Astrocyte (in vitro differentiated cells and primary cell): ENCODE measurements at regions not wholly inside any gene's neighbourhood (a gene's known extent, or its start where the extent isn't known, plus 50 kb on each side); places are given as distances from the start of the nearest gene placed in this dataset.
A peak's percentile ranks its signal among the peaks of the same experiment; 100 is the strongest.

ENCODE experiments used
- DNase-seq: peaks from one replicate; pipeline ENCODE4 v3.0.0-alpha.2; 2010; ENCODE audit warnings: low read depth
- FAIRE-seq: peaks from 2 replicates; lab custom pipeline; 2011; peaks lifted over from hg19 to GRCh38; lab: Jason Lieb, UNC
- H2AFZ ChIP-seq: 2 replicates; pipeline ENCODE4 v1.6.0; 2012; ENCODE audit warnings: low read depth, low read length, inconsistent platforms
- H3K27ac ChIP-seq: 2 replicates; pipeline ENCODE4 v1.5.1; 2011; ENCODE audit warnings: low read depth, low read length, inconsistent platforms
- H3K27me3 ChIP-seq: 2 replicates; pipeline ENCODE4 v1.6.0; 2011; ENCODE audit warnings: low read length, inconsistent platforms; ENCODE audit not compliant: insufficient read depth
- H3K36me3 ChIP-seq: 2 replicates; pipeline ENCODE4 v1.5.1; 2011; ENCODE audit warnings: low read length, inconsistent platforms; ENCODE audit not compliant: insufficient read depth
- H3K4me1 ChIP-seq: 2 replicates; pipeline ENCODE4 v1.5.1; 2011; ENCODE audit warnings: low read length, inconsistent platforms; ENCODE audit not compliant: insufficient read depth
- H3K4me2 ChIP-seq: 2 replicates; pipeline ENCODE4 v1.6.0; 2012; ENCODE audit warnings: low read length, inconsistent platforms
- H3K4me3 ChIP-seq: 2 replicates; pipeline ENCODE4 v1.5.1; 2011; ENCODE audit warnings: low read depth, mild to moderate bottlenecking, low read length, inconsistent platforms; ENCODE audit not compliant: insufficient read depth
- H3K79me2 ChIP-seq: 2 replicates; pipeline ENCODE4 v1.6.0; 2012; ENCODE audit warnings: mild to moderate bottlenecking, low read length, inconsistent platforms; ENCODE audit not compliant: insufficient read depth
- H3K9ac ChIP-seq: 2 replicates; pipeline ENCODE4 v1.6.0; 2012; ENCODE audit warnings: mild to moderate bottlenecking, low read length, inconsistent platforms
- H3K9me3 ChIP-seq: 2 replicates; pipeline ENCODE4 v1.5.1; 2012; ENCODE audit warnings: low read depth, mild to moderate bottlenecking, low read length, inconsistent platforms; ENCODE audit not compliant: insufficient read depth
- H4K20me1 ChIP-seq: 2 replicates; pipeline ENCODE4 v1.6.0; 2012; ENCODE audit warnings: low read length, inconsistent platforms; ENCODE audit not compliant: insufficient read depth
- H3K27ac Mint-ChIP-seq: one replicate; pipeline ENCODE4 v1.8.0; 2021; ENCODE audit warnings: mild to moderate bottlenecking, mixed read lengths; ENCODE audit not compliant: unreplicated experiment
- H3K27me3 Mint-ChIP-seq: one replicate; pipeline ENCODE4 v1.8.0; 2021; ENCODE audit warnings: low read depth, mixed read lengths; ENCODE audit not compliant: unreplicated experiment
- H3K36me3 Mint-ChIP-seq: one replicate; pipeline ENCODE4 v1.8.0; 2021; ENCODE audit warnings: low read depth, mixed read lengths; ENCODE audit not compliant: unreplicated experiment
- H3K4me1 Mint-ChIP-seq: one replicate; pipeline ENCODE4 v1.8.0; 2021; ENCODE audit warnings: low read depth, mixed read lengths; ENCODE audit not compliant: unreplicated experiment
- H3K4me3 Mint-ChIP-seq: one replicate; pipeline ENCODE4 v1.8.0; 2021; ENCODE audit warnings: mild to moderate bottlenecking, moderate library complexity, mixed read lengths; ENCODE audit not compliant: unreplicated experiment
- H3K9me3 Mint-ChIP-seq: one replicate; pipeline ENCODE4 v1.8.0; 2021; ENCODE audit warnings: mild to moderate bottlenecking, mixed read lengths; ENCODE audit not compliant: unreplicated experiment
- CTCF ChIP-seq: IDR thresholded peaks from 2 replicates; pipeline ENCODE4 v1.5.1; 2011; ENCODE audit warnings: low read depth, mild to moderate bottlenecking, inconsistent platforms, low read length, moderate library complexity; ENCODE audit not compliant: insufficient read depth
- EZH2 ChIP-seq: IDR thresholded peaks from 2 replicates; pipeline ENCODE4 v1.6.1; 2012; ENCODE audit warnings: mild to moderate bottlenecking, low read length, inconsistent platforms; ENCODE audit not compliant: insufficient read depth

GRCh38 chr6:91293395-91293794 is 706.5 kb upstream of the MAP3K7 start:
- peaks cover 7% of the 10 kb centered on the region for H3K9me3 Mint-ChIP-seq
- H3K27ac Mint-ChIP-seq: no peak overlapping the region
- Histone ChIP-seq H2AFZ (no peak overlapping the region), H3K4me3 (no peak overlapping the region), H3K4me1 (peaks cover 4% of the 10 kb centered on the region), H3K79me2 (no peaks in the 10 kb centered on the region), H4K20me1 (no peaks in the 10 kb centered on the region), H3K27ac (no peak overlapping the region), H3K27me3 (no peaks in the 10 kb centered on the region), H3K9me3 (no peaks in the 10 kb centered on the region), H3K4me2 (no peak overlapping the region), H3K36me3 (no peaks in the 10 kb centered on the region), H3K9ac (no peak overlapping the region)
- DNase-seq (no peak), FAIRE-seq (no peak)
- no peak overlapping the region for H3K4me3 Mint-ChIP-seq
- no peak for TF ChIP-seq EZH2
- no peak for TF ChIP-seq CTCF
- no peaks in the 10 kb centered on the region for H3K4me1 Mint-ChIP-seq
- no peaks in the 10 kb centered on the region for H3K36me3 Mint-ChIP-seq
- H3K27me3 Mint-ChIP-seq: peaks cover 4% of the 10 kb centered on the region

GRCh38 chr6:91291071-91291470 is 704.2 kb upstream of the MAP3K7 start:
- Histone ChIP-seq H2AFZ (no peak overlapping the region), H3K27me3 (no peaks in the 10 kb centered on the region), H3K9me3 (no peaks in the 10 kb centered on the region), H3K79me2 (no peaks in the 10 kb centered on the region), H3K9ac (no peak overlapping the region), H3K4me1 (peaks cover 4% of the 10 kb centered on the region), H3K27ac (no peak overlapping the region), H3K36me3 (no peaks in the 10 kb centered on the region), H3K4me2 (peak overlapping the region; percentile 28), H3K4me3 (no peak overlapping the region), H4K20me1 (no peaks in the 10 kb centered on the region)
- DNase-seq: peak; percentile 75
- no peak overlapping the region for H3K4me3 Mint-ChIP-seq
- H3K4me1 Mint-ChIP-seq: no peaks in the 10 kb centered on the region
- H3K36me3 Mint-ChIP-seq: no peaks in the 10 kb centered on the region
- no peak overlapping the region for H3K27ac Mint-ChIP-seq
- FAIRE-seq: no peak
- no peaks in the 10 kb centered on the region for H3K27me3 Mint-ChIP-seq
- H3K9me3 Mint-ChIP-seq: peaks cover under 1% of the 10 kb centered on the region
- no peak for TF ChIP-seq CTCF

GRCh38 chr6:91288741-91289140 is 701.9 kb upstream of the MAP3K7 start:
- Mint-ChIP-seq H3K9me3 (no peaks in the 10 kb centered on the region), H3K27me3 (peaks cover 2% of the 10 kb centered on the region), H3K36me3 (no peaks in the 10 kb centered on the region), H3K4me3 (no peak overlapping the region), H3K4me1 (no peaks in the 10 kb centered on the region), H3K27ac (no peak overlapping the region)
- no peak for TF ChIP-seq EZH2
- no peak for TF ChIP-seq CTCF
- no peak overlapping the region for H3K4me3 ChIP-seq
- no peaks in the 10 kb centered on the region for H3K27me3 ChIP-seq
- H3K36me3 ChIP-seq: no peaks in the 10 kb centered on the region
- no peaks in the 10 kb centered on the region for H4K20me1 ChIP-seq
- no peak overlapping the region for H3K4me2 ChIP-seq
- DNase-seq (no peak), FAIRE-seq (no peak)
- no peak overlapping the region for H3K27ac ChIP-seq
- H3K79me2 ChIP-seq: no peaks in the 10 kb centered on the region
- no peaks in the 10 kb centered on the region for H3K9me3 ChIP-seq
- H3K9ac ChIP-seq: no peak overlapping the region
- peaks cover 4% of the 10 kb centered on the region for H3K4me1 ChIP-seq
- no peak overlapping the region for H2AFZ ChIP-seq
